ENCODE measurements at regions not wholly inside any gene's neighbourhood (a gene's known extent, or its start where the extent isn't known, plus 50 kb on each side); places are given as distances from the start of the nearest gene placed in this dataset.
"Not testable (repeated sequence)": the region's sequence is repeated elsewhere in the genome, so short reads cannot be mapped to it uniquely, and the experiment has no call there.

DNA sequence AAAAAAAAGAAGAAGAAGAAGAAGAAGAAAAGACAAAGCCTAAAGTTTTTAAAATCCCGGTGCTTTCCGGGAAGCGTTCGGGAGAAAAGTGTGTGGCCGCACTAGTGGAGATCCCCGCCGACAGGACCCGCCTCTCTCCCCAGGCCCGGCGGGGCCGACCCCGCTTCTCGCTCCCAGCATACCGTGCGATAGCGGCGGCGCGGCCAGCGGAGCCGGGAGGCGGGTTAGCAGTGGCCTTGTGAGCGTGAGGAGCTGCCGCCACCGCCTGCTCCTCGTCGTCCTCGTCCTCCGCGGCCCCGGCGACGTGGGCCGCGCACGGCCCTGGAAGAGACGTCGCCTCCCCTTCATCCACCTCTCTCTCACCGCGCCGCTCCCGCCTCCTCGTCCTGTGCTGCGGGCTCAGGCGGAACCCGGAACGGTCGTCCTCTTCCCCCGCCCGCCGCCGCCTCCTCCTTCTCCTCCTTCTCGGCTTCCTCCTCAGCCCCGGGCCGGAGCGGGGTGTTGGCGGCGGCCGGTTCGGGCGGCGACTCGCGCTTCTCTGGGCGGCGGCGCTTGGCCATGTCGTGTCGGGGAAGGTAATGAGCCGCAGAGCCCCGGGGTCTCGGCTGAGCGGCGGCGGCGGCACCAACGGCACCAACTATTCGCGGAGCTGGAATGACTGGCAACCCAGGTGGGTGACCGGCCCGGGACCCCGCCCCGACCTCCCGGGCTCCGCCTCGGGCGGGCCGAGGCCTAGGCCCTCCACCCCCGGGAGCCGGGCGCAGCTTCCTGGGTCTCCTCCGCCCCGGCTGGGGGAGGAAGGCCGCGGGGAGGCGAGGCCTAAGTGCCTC is 62.6 kb upstream of the CDR2 start:
- peak overlapping the region; percentile 62 for H3K4me3 ChIP-seq (ENCODE audit: low read depth, low read length)
- H3K27me3 ChIP-seq (ENCODE audit: control insufficient read depth, insufficient read depth, low read length); H3K36me3 ChIP-seq (ENCODE audit: control insufficient read depth, insufficient read depth, low read length): not testable (repeated sequence)
- peak; percentile 21 for DNase-seq (ENCODE audit: low read depth)

DNA sequence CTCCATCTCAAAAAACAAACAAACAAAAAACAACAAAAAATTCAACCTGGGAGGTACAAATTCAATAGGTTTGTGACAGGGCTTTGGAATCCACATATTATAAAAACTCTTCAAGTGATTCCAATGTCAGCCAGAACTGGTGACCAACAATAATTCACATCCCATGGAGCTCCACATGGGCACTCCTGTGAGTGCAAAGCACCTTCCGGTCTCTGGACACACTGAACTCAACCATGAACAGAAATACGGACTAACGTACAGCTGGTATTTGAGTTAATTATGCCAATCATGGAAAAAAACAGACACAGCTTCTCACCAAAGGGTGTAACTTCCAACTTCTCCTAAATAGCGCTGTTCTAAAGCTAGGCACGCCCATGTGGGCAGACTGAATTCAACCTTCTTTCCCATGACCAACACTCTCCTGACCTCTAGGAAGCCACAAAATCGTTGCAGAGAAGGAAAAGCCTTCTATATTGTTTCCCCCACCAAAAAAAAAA is 62.0 kb upstream of the CDR2 start:
- H3K36me3 ChIP-seq (ENCODE audit: control insufficient read depth, insufficient read depth, low read length); DNase-seq (ENCODE audit: low read depth); H3K27me3 ChIP-seq (ENCODE audit: control insufficient read depth, insufficient read depth, low read length): not testable (repeated sequence)
- H3K4me3 ChIP-seq (ENCODE audit: low read depth, low read length): peak overlapping the region; percentile 62

- not testable (repeated sequence) for H3K27me3 ChIP-seq (ENCODE audit: control insufficient read depth, insufficient read depth, low read length); H3K36me3 ChIP-seq (ENCODE audit: control insufficient read depth, insufficient read depth, low read length); DNase-seq (ENCODE audit: low read depth); H3K4me3 ChIP-seq (ENCODE audit: low read depth, low read length)
Observed at GRCh38 chr16:22431314-22431713, 56.9 kb upstream of the CDR2 start.

DNA sequence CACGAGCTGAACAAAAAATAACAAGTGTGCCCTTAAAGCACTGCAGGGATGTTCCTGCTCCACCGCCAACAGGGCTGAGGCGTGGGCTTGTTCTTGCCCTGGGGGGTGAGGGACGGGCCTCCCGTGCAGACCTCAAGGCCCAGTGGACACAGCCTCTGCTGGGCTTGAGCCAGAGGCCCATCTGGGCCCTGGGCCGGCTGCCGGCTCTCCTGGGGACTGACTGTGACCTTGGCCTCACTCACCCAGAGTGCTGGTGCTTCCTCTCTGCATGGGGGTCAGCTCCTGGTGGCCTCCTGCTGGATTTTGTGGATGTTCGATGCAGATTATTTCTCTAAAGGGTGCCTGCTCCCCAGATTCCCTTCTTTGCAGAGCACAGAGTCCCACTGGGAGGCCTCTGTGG is 54.2 kb upstream of the CDR2 start:
- no peak overlapping the region for H3K4me3 ChIP-seq (ENCODE audit: low read depth, low read length)
- no peaks in the 10 kb centered on the region for H3K36me3 ChIP-seq (ENCODE audit: control insufficient read depth, insufficient read depth, low read length)
- no peaks in the 10 kb centered on the region for H3K27me3 ChIP-seq (ENCODE audit: control insufficient read depth, insufficient read depth, low read length)
- TF ChIP-seq, protein P1, sequence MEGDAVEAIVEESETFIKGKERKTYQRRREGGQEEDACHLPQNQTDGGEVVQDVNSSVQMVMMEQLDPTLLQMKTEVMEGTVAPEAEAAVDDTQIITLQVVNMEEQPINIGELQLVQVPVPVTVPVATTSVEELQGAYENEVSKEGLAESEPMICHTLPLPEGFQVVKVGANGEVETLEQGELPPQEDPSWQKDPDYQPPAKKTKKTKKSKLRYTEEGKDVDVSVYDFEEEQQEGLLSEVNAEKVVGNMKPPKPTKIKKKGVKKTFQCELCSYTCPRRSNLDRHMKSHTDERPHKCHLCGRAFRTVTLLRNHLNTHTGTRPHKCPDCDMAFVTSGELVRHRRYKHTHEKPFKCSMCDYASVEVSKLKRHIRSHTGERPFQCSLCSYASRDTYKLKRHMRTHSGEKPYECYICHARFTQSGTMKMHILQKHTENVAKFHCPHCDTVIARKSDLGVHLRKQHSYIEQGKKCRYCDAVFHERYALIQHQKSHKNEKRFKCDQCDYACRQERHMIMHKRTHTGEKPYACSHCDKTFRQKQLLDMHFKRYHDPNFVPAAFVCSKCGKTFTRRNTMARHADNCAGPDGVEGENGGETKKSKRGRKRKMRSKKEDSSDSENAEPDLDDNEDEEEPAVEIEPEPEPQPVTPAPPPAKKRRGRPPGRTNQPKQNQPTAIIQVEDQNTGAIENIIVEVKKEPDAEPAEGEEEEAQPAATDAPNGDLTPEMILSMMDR (IDR thresholded peaks at IDR 0.05; ENCODE audit: insufficient read depth, low read length, poor library complexity, severe bottlenecking): no peak
- no peak for DNase-seq (ENCODE audit: low read depth)

GRCh38 chr16:22427556-22427955 is 53.1 kb upstream of the CDR2 start:
- TF ChIP-seq, protein P1 (IDR thresholded peaks at IDR 0.05; ENCODE audit: insufficient read depth, low read length, poor library complexity, severe bottlenecking): no peak
- Histone ChIP-seq H3K27me3 (ENCODE audit: control insufficient read depth, insufficient read depth, low read length) (no peaks in the 10 kb centered on the region), H3K36me3 (ENCODE audit: control insufficient read depth, insufficient read depth, low read length) (no peaks in the 10 kb centered on the region), H3K4me3 (ENCODE audit: low read depth, low read length) (no peak overlapping the region)
- DNase-seq (ENCODE audit: low read depth): no peak

DNA sequence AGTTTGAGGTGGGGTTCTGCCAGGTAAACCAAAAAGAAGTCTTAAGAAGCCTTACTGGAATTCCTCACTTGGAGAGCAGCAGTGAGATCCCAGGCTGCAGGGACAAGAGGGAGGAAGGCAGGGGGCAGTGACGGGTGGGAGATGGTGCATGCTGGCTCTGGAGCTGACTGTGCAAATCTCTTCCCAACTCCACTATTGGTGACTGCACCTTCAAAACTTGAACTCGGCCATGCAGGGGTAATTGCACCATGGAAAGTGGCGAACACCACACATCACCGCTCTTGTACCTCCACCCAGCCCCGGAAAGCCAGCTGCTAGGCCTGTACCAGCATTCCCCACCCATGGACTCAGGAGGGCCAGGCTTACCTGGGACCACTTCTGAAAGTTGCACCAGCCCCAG is 51.4 kb upstream of the CDR2 start:
- TF ChIP-seq, protein P1 (IDR thresholded peaks at IDR 0.05; ENCODE audit: insufficient read depth, low read length, poor library complexity, severe bottlenecking): no peak
- no peaks in the 10 kb centered on the region for H3K27me3 ChIP-seq (ENCODE audit: control insufficient read depth, insufficient read depth, low read length)
- no peak for DNase-seq (ENCODE audit: low read depth)
- H3K4me3 ChIP-seq (ENCODE audit: low read depth, low read length): no peak overlapping the region
- H3K36me3 ChIP-seq (ENCODE audit: control insufficient read depth, insufficient read depth, low read length): no peaks in the 10 kb centered on the region

DNA sequence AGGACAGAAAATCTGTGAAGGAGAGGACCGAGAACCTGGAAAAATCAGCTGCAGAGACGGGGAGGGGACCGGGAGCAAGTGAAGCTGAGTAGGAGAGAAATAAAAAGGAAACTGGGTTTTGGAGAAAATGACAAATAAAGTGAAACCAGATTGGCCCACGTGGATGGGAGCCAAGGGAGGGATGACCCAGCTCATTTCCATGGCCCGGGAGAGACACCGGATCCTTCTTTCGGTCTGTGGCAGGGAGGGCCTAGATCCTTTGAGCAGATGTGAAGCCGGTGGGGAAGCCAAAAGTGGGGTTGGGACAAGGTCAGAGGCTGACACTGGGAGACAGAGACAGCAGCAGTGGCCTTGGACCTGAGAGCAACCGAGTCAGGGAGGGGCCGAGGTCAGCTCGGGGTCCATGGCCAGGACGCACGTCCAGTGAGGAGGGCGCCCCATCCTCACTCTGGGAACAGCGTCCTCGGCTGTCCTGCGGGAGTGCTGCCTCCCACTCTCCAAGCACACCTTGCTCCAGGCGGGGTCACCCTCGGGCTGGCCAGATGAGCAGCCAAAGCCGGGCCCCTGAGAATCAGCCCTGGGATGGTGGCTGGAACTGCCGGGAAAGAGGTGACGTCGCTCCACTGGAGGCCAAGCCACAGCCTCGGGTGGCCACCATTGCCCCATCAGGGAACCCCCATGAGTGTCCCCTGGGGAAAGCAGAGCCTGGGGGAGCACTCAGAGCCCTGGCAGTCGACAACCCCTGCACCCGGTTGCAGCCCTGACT is 50.8 kb upstream of the CDR2 start:
- Histone ChIP-seq H3K36me3 (ENCODE audit: control insufficient read depth, insufficient read depth, low read length) (no peaks in the 10 kb centered on the region), H3K4me3 (ENCODE audit: low read depth, low read length) (no peak overlapping the region), H3K27me3 (ENCODE audit: control insufficient read depth, insufficient read depth, low read length) (no peaks in the 10 kb centered on the region)
- TF ChIP-seq, protein P1 (IDR thresholded peaks at IDR 0.05; ENCODE audit: insufficient read depth, low read length, poor library complexity, severe bottlenecking): no peak
- no peak for DNase-seq (ENCODE audit: low read depth)
